ENCODE measurements at regions not wholly inside any gene's neighbourhood (a gene's known extent, or its start where the extent isn't known, plus 50 kb on each side); places are given as distances from the start of the nearest gene placed in this dataset.

DNA sequence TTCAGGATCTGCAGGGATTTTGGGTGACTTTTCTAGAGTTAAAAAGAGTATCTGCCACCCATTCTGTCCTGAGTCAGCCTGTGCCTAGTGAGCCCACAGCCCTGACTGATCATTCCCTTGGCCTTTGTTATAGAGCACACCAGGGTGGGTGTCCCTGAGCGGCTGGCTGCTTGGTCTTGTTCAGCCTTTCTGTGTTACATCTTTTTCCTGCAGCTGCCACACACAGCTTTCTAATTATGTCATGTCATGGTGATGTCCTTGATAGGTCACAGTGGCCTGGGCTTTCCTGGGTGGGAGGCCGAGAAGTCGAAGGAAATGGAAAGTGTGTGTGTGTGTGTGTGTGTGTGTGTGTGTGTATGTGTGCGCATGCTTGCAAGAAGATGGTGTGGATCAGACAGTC, 293.2 kb upstream of the CRY1 start:
- Histone ChIP-seq H3K36me3 (no peaks in the 10 kb centered on the region), H3K27me3 (replicated peaks; ENCODE audit: insufficient read depth) (no peaks in the 10 kb centered on the region), H3K27ac (no peak overlapping the region), H3K4me1 (replicated peaks) (no peaks in the 10 kb centered on the region), H3K4me3 (no peak overlapping the region), H3K9me3 (no peaks in the 10 kb centered on the region)
- intact Hi-C loops (cut with DNase I): no loop called here
- 88% methylated on average over 4 of the region's 4 CpGs for WGBS
- no peak for DNase-seq (ENCODE audit: low spot score)
- no peak for TF ChIP-seq POLR2A (IDR thresholded peaks at IDR 0.05)
- no peak for TF ChIP-seq POLR2AphosphoS5 (IDR thresholded peaks at IDR 0.05)

DNA sequence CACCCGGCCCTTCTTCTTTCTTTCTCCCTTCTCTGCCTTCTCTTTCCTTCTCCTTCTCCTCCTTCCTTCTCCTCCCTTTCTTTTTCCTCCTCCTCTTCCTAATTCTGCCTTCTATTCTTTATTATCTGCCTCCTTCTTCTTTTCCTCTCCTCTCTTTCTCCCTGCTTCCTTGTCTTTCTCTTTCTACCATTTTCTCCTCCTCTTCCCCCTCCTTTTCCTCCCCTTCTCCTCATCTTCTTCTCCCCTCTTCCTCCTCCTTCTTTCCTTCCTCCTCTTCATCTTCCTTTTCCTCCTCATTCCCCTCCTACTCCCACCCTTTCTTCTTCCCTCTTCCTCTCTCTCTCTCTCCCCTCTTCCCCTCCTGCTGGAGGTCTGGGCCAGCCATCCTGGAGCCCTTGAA, 294.9 kb upstream of the CRY1 start:
- Histone ChIP-seq H3K4me1 (replicated peaks) (no peaks in the 10 kb centered on the region), H3K36me3 (no peaks in the 10 kb centered on the region), H3K27me3 (replicated peaks; ENCODE audit: insufficient read depth) (no peaks in the 10 kb centered on the region), H3K4me3 (no peak overlapping the region), H3K9me3 (no peaks in the 10 kb centered on the region), H3K27ac (no peak overlapping the region)
- 93% methylated on average over 1 of the region's 1 CpG for WGBS
- no peak for DNase-seq (ENCODE audit: low spot score)
- intact Hi-C loops (cut with DNase I): no loop called here
- no peak for TF ChIP-seq POLR2AphosphoS5 (IDR thresholded peaks at IDR 0.05)
- TF ChIP-seq, protein P1, sequence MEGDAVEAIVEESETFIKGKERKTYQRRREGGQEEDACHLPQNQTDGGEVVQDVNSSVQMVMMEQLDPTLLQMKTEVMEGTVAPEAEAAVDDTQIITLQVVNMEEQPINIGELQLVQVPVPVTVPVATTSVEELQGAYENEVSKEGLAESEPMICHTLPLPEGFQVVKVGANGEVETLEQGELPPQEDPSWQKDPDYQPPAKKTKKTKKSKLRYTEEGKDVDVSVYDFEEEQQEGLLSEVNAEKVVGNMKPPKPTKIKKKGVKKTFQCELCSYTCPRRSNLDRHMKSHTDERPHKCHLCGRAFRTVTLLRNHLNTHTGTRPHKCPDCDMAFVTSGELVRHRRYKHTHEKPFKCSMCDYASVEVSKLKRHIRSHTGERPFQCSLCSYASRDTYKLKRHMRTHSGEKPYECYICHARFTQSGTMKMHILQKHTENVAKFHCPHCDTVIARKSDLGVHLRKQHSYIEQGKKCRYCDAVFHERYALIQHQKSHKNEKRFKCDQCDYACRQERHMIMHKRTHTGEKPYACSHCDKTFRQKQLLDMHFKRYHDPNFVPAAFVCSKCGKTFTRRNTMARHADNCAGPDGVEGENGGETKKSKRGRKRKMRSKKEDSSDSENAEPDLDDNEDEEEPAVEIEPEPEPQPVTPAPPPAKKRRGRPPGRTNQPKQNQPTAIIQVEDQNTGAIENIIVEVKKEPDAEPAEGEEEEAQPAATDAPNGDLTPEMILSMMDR (IDR thresholded peaks at IDR 0.05): no peak
- no peak for TF ChIP-seq POLR2A (IDR thresholded peaks at IDR 0.05)

DNA sequence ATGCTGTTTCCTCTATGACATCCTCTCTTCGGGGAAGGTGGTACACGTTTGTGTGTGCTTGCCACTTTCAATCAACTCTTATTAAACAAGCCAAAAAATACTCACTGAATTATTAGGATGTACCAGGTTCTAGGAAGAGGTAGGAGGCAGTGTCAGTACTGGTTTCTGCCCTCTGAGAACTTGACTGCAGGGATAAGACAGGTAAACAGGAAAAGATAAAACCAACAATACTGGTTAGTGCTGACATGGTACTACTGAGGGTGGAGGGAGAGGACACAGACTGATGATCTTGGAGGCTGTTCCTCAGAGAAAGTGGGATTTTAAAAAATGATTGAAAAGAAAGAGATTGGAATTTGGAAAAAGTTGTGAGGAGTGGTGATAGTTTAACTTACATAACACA, 295.2 kb upstream of the PWP1 start:
- Histone ChIP-seq H3K4me1 (replicated peaks) (no peaks in the 10 kb centered on the region), H3K36me3 (no peaks in the 10 kb centered on the region), H3K27ac (no peak overlapping the region), H3K27me3 (replicated peaks; ENCODE audit: insufficient read depth) (no peaks in the 10 kb centered on the region), H3K9me3 (no peaks in the 10 kb centered on the region), H3K4me3 (no peak overlapping the region)
- 76% methylated on average over 2 of the region's 2 CpGs for WGBS
- TF ChIP-seq, protein P1 (IDR thresholded peaks at IDR 0.05): no peak
- TF ChIP-seq POLR2AphosphoS5 (IDR thresholded peaks at IDR 0.05) (no peak), POLR2A (IDR thresholded peaks at IDR 0.05) (no peak)
- intact Hi-C loops (cut with DNase I): no loop called here
- no peak for DNase-seq (ENCODE audit: low spot score)

DNA sequence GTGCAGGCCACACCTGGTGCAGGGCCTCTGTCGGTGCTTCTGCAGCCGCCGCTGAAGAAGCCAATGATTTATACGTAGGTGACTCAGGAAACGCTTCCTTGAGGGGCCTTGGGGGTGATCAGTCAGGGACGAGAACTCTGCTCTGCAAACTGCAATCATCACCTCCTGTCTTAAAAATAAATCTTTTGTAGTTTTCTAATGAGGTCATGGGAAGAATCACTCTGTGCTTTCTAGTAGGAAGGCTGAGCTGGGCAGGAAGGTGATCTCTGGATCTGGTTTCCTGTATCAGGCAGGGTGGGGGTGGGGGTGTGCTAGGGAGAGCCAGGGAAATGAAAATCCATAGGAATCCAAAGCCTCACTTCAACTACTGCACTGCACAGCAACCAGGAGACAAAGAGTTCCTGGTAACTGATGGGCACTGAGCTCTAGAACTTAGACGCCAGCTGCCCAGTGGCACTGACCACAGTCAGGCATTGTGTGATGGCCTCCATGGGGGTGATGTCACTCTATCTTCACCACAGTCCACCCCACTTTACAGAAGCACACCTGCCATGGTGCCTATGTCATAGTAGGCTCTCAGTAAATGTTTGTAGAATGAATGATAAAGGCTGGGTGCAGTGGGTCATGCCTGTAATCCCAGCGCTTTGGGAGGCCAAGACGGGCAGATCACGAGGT, 292.4 kb upstream of the PWP1 start:
- 75% methylated on average over 10 of the region's 10 CpGs for WGBS

DNA sequence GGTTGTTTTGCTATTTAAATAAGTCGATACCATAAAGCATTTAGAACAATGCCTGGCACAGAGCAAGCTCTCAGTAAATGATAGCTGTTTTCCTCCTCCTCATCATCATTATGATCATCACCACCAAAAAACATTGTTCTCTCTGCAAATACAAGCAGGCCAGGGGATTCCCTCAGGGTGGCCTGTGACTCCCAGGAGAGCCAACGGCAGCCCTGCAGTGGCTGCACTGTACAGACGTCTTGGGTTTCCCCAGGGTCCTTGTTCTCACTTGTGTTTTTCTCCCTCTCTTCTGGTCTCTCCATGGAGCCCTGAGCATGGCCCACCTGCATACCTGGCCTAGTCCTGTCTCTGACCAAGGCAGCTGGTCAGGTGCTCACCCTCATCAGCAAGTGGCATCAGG, 290.9 kb upstream of the PWP1 start:
- WGBS: 74% methylated on average over 3 of the region's 3 CpGs

More for the DNA sequence above, 292.4 kb upstream of the PWP1 start:
- Histone ChIP-seq H3K27ac (no peak overlapping the region), H3K4me3 (no peak overlapping the region), H3K9me3 (no peaks in the 10 kb centered on the region), H3K27me3 (replicated peaks; ENCODE audit: insufficient read depth) (no peaks in the 10 kb centered on the region), H3K4me1 (replicated peaks) (no peaks in the 10 kb centered on the region), H3K36me3 (no peaks in the 10 kb centered on the region)
- TF ChIP-seq, protein P1 (IDR thresholded peaks at IDR 0.05): no peak
- TF ChIP-seq POLR2A (IDR thresholded peaks at IDR 0.05) (no peak), POLR2AphosphoS5 (IDR thresholded peaks at IDR 0.05) (no peak)
- DNase-seq (ENCODE audit: low spot score): no peak
- intact Hi-C loops (cut with DNase I): no loop called here

More for the DNA sequence above, 290.9 kb upstream of the PWP1 start:
- Histone ChIP-seq H3K9me3 (no peaks in the 10 kb centered on the region), H3K27me3 (replicated peaks; ENCODE audit: insufficient read depth) (no peaks in the 10 kb centered on the region), H3K4me1 (replicated peaks) (no peaks in the 10 kb centered on the region), H3K36me3 (no peaks in the 10 kb centered on the region), H3K27ac (no peak overlapping the region), H3K4me3 (no peak overlapping the region)
- no peak for DNase-seq (ENCODE audit: low spot score)
- intact Hi-C loops (cut with DNase I): no loop called here
- TF ChIP-seq, protein P1 (IDR thresholded peaks at IDR 0.05): no peak
- TF ChIP-seq POLR2A (IDR thresholded peaks at IDR 0.05) (no peak), POLR2AphosphoS5 (IDR thresholded peaks at IDR 0.05) (no peak)
